ENCODE measurements at regions not wholly inside any gene's neighbourhood (a gene's known extent, or its start where the extent isn't known, plus 50 kb on each side); places are given as distances from the start of the nearest gene placed in this dataset.
"Not testable (repeated sequence)": the region's sequence is repeated elsewhere in the genome, so short reads cannot be mapped to it uniquely, and the experiment has no call there.

DNA sequence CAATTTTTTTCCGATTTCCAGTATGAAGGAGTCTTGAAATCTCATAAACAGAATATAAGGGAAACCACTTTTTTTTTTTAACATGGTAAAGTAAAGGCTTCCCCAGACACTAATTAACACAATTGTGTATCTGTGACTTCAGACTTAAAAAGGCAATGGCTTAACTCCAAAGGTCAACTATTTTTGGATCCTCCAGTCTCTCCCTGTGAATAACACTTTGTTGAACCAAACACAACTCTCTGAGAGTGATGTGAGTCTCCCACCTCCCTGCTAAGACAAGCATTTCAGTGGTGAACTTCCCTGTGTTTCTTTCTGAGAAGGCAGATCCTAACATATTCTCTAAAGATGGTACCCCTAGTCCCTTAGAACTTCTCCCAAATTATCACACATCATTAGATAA, 219.6 kb upstream of the RBBP8 start:
- Histone ChIP-seq H3K79me2 (ENCODE audit: insufficient read depth, low read length) (no peaks in the 10 kb centered on the region), H3K9me2 (replicated peaks; ENCODE audit: insufficient read depth, low read length) (no peaks in the 10 kb centered on the region), H4K20me1 (ENCODE audit: low read depth, low read length) (no peaks in the 10 kb centered on the region), H3K9ac (ENCODE audit: low read length) (no peak overlapping the region), H3K27ac (ENCODE audit: low read depth, low read length) (no peak overlapping the region), H2AFZ (ENCODE audit: low read depth, low read length, severe bottlenecking) (no peak overlapping the region), H3K9me3 (ENCODE audit: insufficient read depth, low read length) (no peaks in the 10 kb centered on the region), H3K4me2 (ENCODE audit: low read depth, low read length, poor library complexity, severe bottlenecking) (no peak overlapping the region), H3F3A (ENCODE audit: insufficient read depth) (no peaks in the 10 kb centered on the region), H3K36me3 (ENCODE audit: low read length) (no peaks in the 10 kb centered on the region), H3K27me3 (ENCODE audit: low read length) (no peaks in the 10 kb centered on the region), H3K4me3 (ENCODE audit: insufficient read depth, low read length, poor library complexity, severe bottlenecking) (no peak overlapping the region)
- TF ChIP-seq, protein P1, sequence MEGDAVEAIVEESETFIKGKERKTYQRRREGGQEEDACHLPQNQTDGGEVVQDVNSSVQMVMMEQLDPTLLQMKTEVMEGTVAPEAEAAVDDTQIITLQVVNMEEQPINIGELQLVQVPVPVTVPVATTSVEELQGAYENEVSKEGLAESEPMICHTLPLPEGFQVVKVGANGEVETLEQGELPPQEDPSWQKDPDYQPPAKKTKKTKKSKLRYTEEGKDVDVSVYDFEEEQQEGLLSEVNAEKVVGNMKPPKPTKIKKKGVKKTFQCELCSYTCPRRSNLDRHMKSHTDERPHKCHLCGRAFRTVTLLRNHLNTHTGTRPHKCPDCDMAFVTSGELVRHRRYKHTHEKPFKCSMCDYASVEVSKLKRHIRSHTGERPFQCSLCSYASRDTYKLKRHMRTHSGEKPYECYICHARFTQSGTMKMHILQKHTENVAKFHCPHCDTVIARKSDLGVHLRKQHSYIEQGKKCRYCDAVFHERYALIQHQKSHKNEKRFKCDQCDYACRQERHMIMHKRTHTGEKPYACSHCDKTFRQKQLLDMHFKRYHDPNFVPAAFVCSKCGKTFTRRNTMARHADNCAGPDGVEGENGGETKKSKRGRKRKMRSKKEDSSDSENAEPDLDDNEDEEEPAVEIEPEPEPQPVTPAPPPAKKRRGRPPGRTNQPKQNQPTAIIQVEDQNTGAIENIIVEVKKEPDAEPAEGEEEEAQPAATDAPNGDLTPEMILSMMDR (IDR thresholded peaks at IDR 0.05; ENCODE audit: insufficient read depth, low read length, poor library complexity, severe bottlenecking) = no peak
- TF ChIP-seq EZH2phosphoT487 (conservative IDR thresholded peaks at IDR 0.05; ENCODE audit: low read length) = no peak

DNA sequence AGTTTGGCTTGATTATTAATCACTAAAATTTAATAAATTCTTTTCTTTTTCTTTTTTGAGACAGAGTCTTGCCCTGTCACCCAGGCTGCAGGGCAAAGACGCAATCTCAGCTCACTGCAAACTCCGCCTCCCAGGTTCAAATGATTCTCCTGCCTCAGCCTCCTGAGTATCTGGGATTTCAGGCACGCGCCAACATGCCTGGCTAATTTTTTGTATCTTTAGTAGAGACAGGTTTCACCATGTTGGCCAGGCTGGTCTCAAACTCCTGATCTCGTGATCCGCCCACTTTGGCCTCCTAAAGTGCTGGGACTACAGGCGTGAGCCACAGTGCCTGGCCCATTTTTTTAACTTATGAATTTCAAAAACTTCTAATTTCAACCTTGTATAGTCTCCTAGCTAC, 215.6 kb upstream of the RBBP8 start:
- H3K27me3 ChIP-seq (ENCODE audit: low read length); H2AFZ ChIP-seq (ENCODE audit: low read depth, low read length, severe bottlenecking); H3K36me3 ChIP-seq (ENCODE audit: low read length); H3K79me2 ChIP-seq (ENCODE audit: insufficient read depth, low read length); H3F3A ChIP-seq (ENCODE audit: insufficient read depth); H3K4me3 ChIP-seq (ENCODE audit: insufficient read depth, low read length, poor library complexity, severe bottlenecking); H3K9me3 ChIP-seq (ENCODE audit: insufficient read depth, low read length); H3K9me2 ChIP-seq (replicated peaks; ENCODE audit: insufficient read depth, low read length); H3K9ac ChIP-seq (ENCODE audit: low read length); H4K20me1 ChIP-seq (ENCODE audit: low read depth, low read length); H3K27ac ChIP-seq (ENCODE audit: low read depth, low read length); H3K4me2 ChIP-seq (ENCODE audit: low read depth, low read length, poor library complexity, severe bottlenecking): not testable (repeated sequence)

DNA sequence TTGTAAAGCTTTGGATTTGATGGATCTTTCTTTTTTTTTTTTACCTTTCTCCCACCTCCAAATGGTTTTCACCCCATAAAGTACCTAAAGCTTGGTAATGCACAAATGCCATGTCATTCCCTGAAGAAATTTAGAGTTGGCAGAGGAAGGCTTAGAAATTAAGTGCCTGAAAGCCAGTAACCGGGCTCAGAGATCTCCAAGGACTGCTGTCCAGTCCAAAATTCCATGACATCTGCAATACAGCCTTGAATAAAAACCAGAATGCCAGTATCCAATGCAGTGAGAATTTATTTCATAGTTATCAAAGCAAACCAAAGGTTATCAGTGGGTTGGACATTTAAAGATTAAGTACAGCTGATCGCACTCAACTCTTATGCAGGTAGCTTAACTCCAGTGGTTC, 209.9 kb upstream of the RBBP8 start:
- H3K79me2 ChIP-seq (ENCODE audit: insufficient read depth, low read length) = no peaks in the 10 kb centered on the region
- H3K9me2 ChIP-seq (replicated peaks; ENCODE audit: insufficient read depth, low read length) = no peaks in the 10 kb centered on the region
- no peak overlapping the region for H3K27ac ChIP-seq (ENCODE audit: low read depth, low read length)
- H2AFZ ChIP-seq (ENCODE audit: low read depth, low read length, severe bottlenecking) = no peak overlapping the region
- no peaks in the 10 kb centered on the region for H3F3A ChIP-seq (ENCODE audit: insufficient read depth)
- no peaks in the 10 kb centered on the region for H3K27me3 ChIP-seq (ENCODE audit: low read length)
- H3K9me3 ChIP-seq (ENCODE audit: insufficient read depth, low read length) = no peaks in the 10 kb centered on the region
- H4K20me1 ChIP-seq (ENCODE audit: low read depth, low read length) = no peaks in the 10 kb centered on the region
- no peak overlapping the region for H3K4me3 ChIP-seq (ENCODE audit: insufficient read depth, low read length, poor library complexity, severe bottlenecking)
- H3K4me2 ChIP-seq (ENCODE audit: low read depth, low read length, poor library complexity, severe bottlenecking) = no peak overlapping the region
- no peaks in the 10 kb centered on the region for H3K36me3 ChIP-seq (ENCODE audit: low read length)
- TF ChIP-seq EZH2phosphoT487 (conservative IDR thresholded peaks at IDR 0.05; ENCODE audit: low read length) = no peak
- TF ChIP-seq, protein P1 (IDR thresholded peaks at IDR 0.05; ENCODE audit: insufficient read depth, low read length, poor library complexity, severe bottlenecking) = no peak
- H3K9ac ChIP-seq (ENCODE audit: low read length) = no peak overlapping the region

DNA sequence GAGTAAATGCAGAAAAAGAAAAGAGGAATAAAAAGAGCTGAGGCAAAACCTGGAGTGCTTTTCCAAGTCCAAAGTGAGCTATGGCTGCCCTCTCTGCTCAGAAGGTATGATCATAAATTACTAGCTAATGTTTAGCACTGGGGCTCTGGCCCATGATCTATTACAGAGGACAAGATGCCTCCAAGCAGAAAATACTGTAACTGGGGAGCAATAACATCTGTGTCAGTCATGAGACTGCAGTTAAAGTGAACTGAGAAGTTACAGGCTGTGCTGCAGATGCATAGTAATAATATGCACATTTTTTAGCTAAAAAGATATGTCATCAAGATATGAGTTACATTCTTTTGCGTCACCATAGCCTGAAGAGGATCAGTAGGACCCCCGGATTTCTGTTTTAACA, 209.4 kb upstream of the RBBP8 start:
- Histone ChIP-seq H2AFZ (ENCODE audit: low read depth, low read length, severe bottlenecking) (no peak overlapping the region), H3K9me3 (ENCODE audit: insufficient read depth, low read length) (no peaks in the 10 kb centered on the region), H3K9ac (ENCODE audit: low read length) (no peak overlapping the region), H3K4me3 (ENCODE audit: insufficient read depth, low read length, poor library complexity, severe bottlenecking) (no peak overlapping the region), H3F3A (ENCODE audit: insufficient read depth) (no peaks in the 10 kb centered on the region), H3K9me2 (replicated peaks; ENCODE audit: insufficient read depth, low read length) (no peaks in the 10 kb centered on the region), H3K36me3 (ENCODE audit: low read length) (no peaks in the 10 kb centered on the region), H3K4me2 (ENCODE audit: low read depth, low read length, poor library complexity, severe bottlenecking) (no peak overlapping the region), H4K20me1 (ENCODE audit: low read depth, low read length) (no peaks in the 10 kb centered on the region), H3K27me3 (ENCODE audit: low read length) (no peaks in the 10 kb centered on the region), H3K79me2 (ENCODE audit: insufficient read depth, low read length) (no peaks in the 10 kb centered on the region), H3K27ac (ENCODE audit: low read depth, low read length) (no peak overlapping the region)
- no peak for TF ChIP-seq EZH2phosphoT487 (conservative IDR thresholded peaks at IDR 0.05; ENCODE audit: low read length)
- TF ChIP-seq, protein P1 (IDR thresholded peaks at IDR 0.05; ENCODE audit: insufficient read depth, low read length, poor library complexity, severe bottlenecking) = no peak
